ENCODE measurements at regions not wholly inside any gene's neighbourhood (a gene's known extent, or its start where the extent isn't known, plus 50 kb on each side); places are given as distances from the start of the nearest gene placed in this dataset.

- WGBS (ENCODE audit: insufficient coverage): 77% methylated on average over 2 of the region's 2 CpGs
These were observed 168.6 kb downstream of the COX18 start for GRCh38 chr4:72900952-72901351.

GRCh38 chr4:72899621-72900020 is 169.9 kb downstream of the COX18 start:
- no peak overlapping the region for H3K27ac ChIP-seq (ENCODE audit: low read depth in 1 of 2, low read length in 2 of 2)
- DNase-seq: no peak
- no peaks in the 10 kb centered on the region for H3K36me3 ChIP-seq (replicated peaks in 1 of 2; ENCODE audit: control insufficient read depth in 1 of 2, insufficient read depth in 2 of 2, low read length in 2 of 2)
- H3K9me3 ChIP-seq (replicated peaks in 1 of 2; ENCODE audit: control insufficient read depth in 1 of 2, insufficient read depth in 1 of 2, low read length in 2 of 2): peaks cover 0 to 8% of the 10 kb centered on the region in 2 donors
- H3K27me3 ChIP-seq (ENCODE audit: control insufficient read depth in 2 of 2, insufficient read depth in 2 of 2, low read length in 2 of 2): no peaks in the 10 kb centered on the region
- H3K4me3 ChIP-seq (replicated peaks in 1 of 3; ENCODE audit: low read depth in 2 of 3, low read length in 3 of 3): no peak overlapping the region
- no peaks in the 10 kb centered on the region for H3K4me1 ChIP-seq (ENCODE audit: control insufficient read depth in 1 of 2, insufficient read depth in 2 of 2, low read length in 2 of 2)
- intact Hi-C loops (cut with micrococcal nuclease): no loop called here
- H3K4me3 Mint-ChIP-seq: no peak overlapping the region
- H3K79me2 ChIP-seq (ENCODE audit: insufficient read depth, low read length): no peaks in the 10 kb centered on the region
- H3K27ac Mint-ChIP-seq: no peak overlapping the region
- no peaks in the 10 kb centered on the region for H3K36me3 Mint-ChIP-seq
- peaks cover 0 to 11% (median 6%) of the 10 kb centered on the region in 7 donors for H3K9me3 Mint-ChIP-seq
- no peak overlapping the region for H3K4me2 ChIP-seq (replicated peaks; ENCODE audit: extremely low read depth, low read length, poor library complexity, severe bottlenecking)
- no peak overlapping the region for H2AFZ ChIP-seq (ENCODE audit: insufficient read depth, low read depth, low read length, poor library complexity, severe bottlenecking)
- no peak for TF ChIP-seq CTCF (IDR thresholded peaks at IDR 0.05)
- H3K9ac ChIP-seq (ENCODE audit: insufficient read depth, low read length, poor library complexity, severe bottlenecking): no peak overlapping the region
- no peaks in the 10 kb centered on the region for H3K4me1 Mint-ChIP-seq
- no CpG with 5 or more reads among the region's 3 CpGs for WGBS (ENCODE audit: insufficient coverage)
- H4K20me1 ChIP-seq (ENCODE audit: insufficient read depth, low read length): no peaks in the 10 kb centered on the region
- H3K27me3 Mint-ChIP-seq (ENCODE audit: low read depth in 3 of 3): peaks cover 0 to 2% (median 1%) of the 10 kb centered on the region in 3 donors

More at GRCh38 chr4:72900952-72901351, 168.6 kb downstream of the COX18 start:
- Histone ChIP-seq H3K27me3 (ENCODE audit: control insufficient read depth in 2 of 2, insufficient read depth in 2 of 2, low read length in 2 of 2) (no peaks in the 10 kb centered on the region), H3K9me3 (replicated peaks in 1 of 2; ENCODE audit: control insufficient read depth in 1 of 2, insufficient read depth in 1 of 2, low read length in 2 of 2) (peaks cover 0 to 8% of the 10 kb centered on the region in 2 donors), H2AFZ (ENCODE audit: insufficient read depth, low read depth, low read length, poor library complexity, severe bottlenecking) (no peak overlapping the region), H3K79me2 (ENCODE audit: insufficient read depth, low read length) (no peaks in the 10 kb centered on the region), H3K27ac (ENCODE audit: low read depth in 1 of 2, low read length in 2 of 2) (no peak overlapping the region), H4K20me1 (ENCODE audit: insufficient read depth, low read length) (no peaks in the 10 kb centered on the region), H3K36me3 (replicated peaks in 1 of 2; ENCODE audit: control insufficient read depth in 1 of 2, insufficient read depth in 2 of 2, low read length in 2 of 2) (no peaks in the 10 kb centered on the region), H3K9ac (ENCODE audit: insufficient read depth, low read length, poor library complexity, severe bottlenecking) (no peak overlapping the region), H3K4me2 (replicated peaks; ENCODE audit: extremely low read depth, low read length, poor library complexity, severe bottlenecking) (no peak overlapping the region), H3K4me3 (replicated peaks in 1 of 3; ENCODE audit: low read depth in 2 of 3, low read length in 3 of 3) (no peak overlapping the region), H3K4me1 (ENCODE audit: control insufficient read depth in 1 of 2, insufficient read depth in 2 of 2, low read length in 2 of 2) (no peaks in the 10 kb centered on the region)
- no peaks in the 10 kb centered on the region for H3K4me1 Mint-ChIP-seq
- intact Hi-C loops (cut with micrococcal nuclease): no loop called here
- no peak overlapping the region for H3K27ac Mint-ChIP-seq
- peaks cover 0 to 11% (median 6%) of the 10 kb centered on the region in 7 donors for H3K9me3 Mint-ChIP-seq
- H3K4me3 Mint-ChIP-seq: no peak overlapping the region
- peaks cover 0 to 2% (median 1%) of the 10 kb centered on the region in 3 donors for H3K27me3 Mint-ChIP-seq (ENCODE audit: low read depth in 3 of 3)
- no peak for DNase-seq
- TF ChIP-seq CTCF (IDR thresholded peaks at IDR 0.05): no peak
- no peaks in the 10 kb centered on the region for H3K36me3 Mint-ChIP-seq
